HepG2 (cell line): ENCODE measurements at regions not wholly inside any gene's neighbourhood (a gene's known extent, or its start where the extent isn't known, plus 50 kb on each side); places are given as distances from the start of the nearest gene placed in this dataset.

Source experiments
- ATAC-seq: fragments of 200-7000 bp; cut with Tn5 transposase; 3 replicates; pipeline ENCODE4 v1.9.1; 2020; ENCODE audit warnings: mild to moderate bottlenecking, moderate library complexity
- BruUV-seq: library from RNA; stranded (reverse); fragments of 400-500 nt; replicated peaks from 2 replicates; lab custom pipeline; 2021; lab: Mats Ljungman, UMichigan
- CTCF ChIA-PET: fragments of 300-600 bp; formaldehyde crosslinking; extraction: SDS; loops from one replicate; lab custom pipeline; 2021; ENCODE audit warnings: low total read pairs, inconsistent platforms, low intra/inter-chr PET ratio; lab: Yijun Ruan, JAX
- POLR2A ChIA-PET: fragments of 350-600 bp; sonication (Branson Sonifier 250); formaldehyde crosslinking; loops from one replicate; lab custom pipeline; 2020; ENCODE audit warnings: antibody characterized with exemption, inconsistent platforms; lab: Yijun Ruan, JAX
- DNase-seq: peaks from one replicate; pipeline ENCODE4 v3.0.0-alpha.2; 2015; ENCODE audit warnings: low spot score
- FAIRE-seq: peaks from 3 replicates; lab custom pipeline; 2011; peaks lifted over from hg19 to GRCh38; lab: Jason Lieb, UNC
- H2AFZ ChIP-seq: one replicate; pipeline ENCODE4 v1.6.1; 2011; ENCODE audit warnings: low read length, inconsistent platforms
- H3K27ac ChIP-seq: fragments of 300-600 bp; 3 replicates; pipeline ENCODE4 v1.8.0; 2011; ENCODE audit warnings: mixed run types, mild to moderate bottlenecking, mixed read lengths, low read length, inconsistent platforms; ENCODE audit not compliant: insufficient read depth; ENCODE audit errors: extremely low read length
- H3K27me3 ChIP-seq, 2 experiments: fragments of 200-600 bp in 1 of 2; 2 replicates in 1 of 2; 3 replicates in 1 of 2; pipeline versions ENCODE4 v1.6.0 to v1.8.0; 2011; ENCODE audit warnings: low read length in 2 of 2, mild to moderate bottlenecking in 2 of 2, moderate library complexity in 2 of 2, inconsistent platforms in 1 of 2; ENCODE audit not compliant: insufficient read depth in 2 of 2, control insufficient read depth in 1 of 2
- H3K36me3 ChIP-seq, 2 experiments: fragments of 200-600 bp in 1 of 2; replicated peaks in 1 of 2; 2 replicates in 1 of 2; 3 replicates in 1 of 2; pipeline versions ENCODE4 v1.5.1 to v1.8.0; 2011; ENCODE audit warnings: low read length in 2 of 2, inconsistent platforms in 1 of 2; ENCODE audit not compliant: insufficient read depth in 2 of 2, control insufficient read depth in 1 of 2
- H3K4me1 ChIP-seq: 2 replicates; pipeline ENCODE4 v1.5.1; 2012; ENCODE audit warnings: low read length, inconsistent platforms; ENCODE audit not compliant: insufficient read depth
- H3K4me2 ChIP-seq: 2 replicates; pipeline ENCODE4 v1.6.0; 2011; ENCODE audit warnings: low read depth, low read length, inconsistent platforms
- H3K4me3 ChIP-seq, 3 experiments: fragments of 200-600 bp in 1 of 3; sonication (generic), shearing (Covaris generic) in 1 of 3; replicated peaks in 1 of 3; 2 replicates each; pipeline ENCODE4 v1.5.1; 2011 to 2016; ENCODE audit warnings: low read length in 3 of 3, inconsistent platforms in 2 of 3, low read depth in 2 of 3, mild to moderate bottlenecking in 2 of 3, control low read depth in 1 of 3, mixed read lengths in 1 of 3; ENCODE audit not compliant: insufficient read depth in 1 of 3
- H3K79me2 ChIP-seq: one replicate; pipeline ENCODE4 v1.6.1; 2011; ENCODE audit warnings: low read length, inconsistent platforms; ENCODE audit not compliant: insufficient read depth
- H3K9ac ChIP-seq: 2 replicates; pipeline ENCODE4 v1.6.0; 2011; ENCODE audit warnings: mild to moderate bottlenecking, low read depth, low read length, inconsistent platforms; ENCODE audit not compliant: insufficient read depth
- H3K9me3 ChIP-seq: 2 replicates; pipeline ENCODE4 v1.5.1; 2012; ENCODE audit warnings: mild to moderate bottlenecking, low read length
- H4K20me1 ChIP-seq: 2 replicates; pipeline ENCODE4 v1.6.0; 2011; ENCODE audit warnings: inconsistent platforms, mild to moderate bottlenecking, low read length, moderate library complexity; ENCODE audit not compliant: insufficient read depth
- ASH2L ChIP-seq: fragments of 300-600, 200-600 bp; sonication (generic); IDR thresholded peaks from 2 replicates; pipeline ENCODE4 v1.7.0; 2017; ENCODE audit warnings: low read depth, mild to moderate bottlenecking, moderate library complexity, mixed read lengths, low read length; ENCODE audit not compliant: insufficient read length
- MAFF ChIP-seq: IDR thresholded peaks from 2 replicates; pipeline ENCODE4 v1.6.1; 2011; ENCODE audit warnings: low read depth, low read length, improper control_type of control experiment
- MAFK ChIP-seq, 2 experiments: IDR thresholded peaks in 1 of 2; conservative IDR thresholded peaks in 1 of 2; 2 replicates each; pipeline ENCODE4 v1.6.1; 2011; ENCODE audit warnings: improper control_type of control experiment in 2 of 2, low read length in 2 of 2
- NFE2 ChIP-seq: sonication (generic); formaldehyde crosslinking; IDR thresholded peaks from 2 replicates; pipeline ENCODE4 v1.4.0; 2020; ENCODE audit warnings: missing genetic modification reagents
- NFE2L2 ChIP-seq: fragments of 150-350 bp; IDR thresholded peaks from 2 replicates; pipeline ENCODE4 v1.6.1; 2014; ENCODE audit warnings: low read length
- PHF20 ChIP-seq: sonication (generic); formaldehyde crosslinking; IDR thresholded peaks from 2 replicates; pipeline ENCODE4 v1.5.0; 2020; ENCODE audit warnings: mild to moderate bottlenecking, missing genetic modification reagents
- POLR2G ChIP-seq: fragments of 200-400 bp; formaldehyde crosslinking; IDR thresholded peaks from 2 replicates; pipeline ENCODE4 v1.6.1; 2018; ENCODE audit warnings: mild to moderate bottlenecking, low read depth, low read length, moderate library complexity
- PPARG ChIP-seq: conservative IDR thresholded peaks from 2 replicates; pipeline ENCODE4 v1.6.1; 2016; ENCODE audit warnings: missing biosample characterization, missing genetic modification reagents
- RXRA ChIP-seq: sonication (generic); formaldehyde crosslinking; IDR thresholded peaks from 2 replicates; pipeline ENCODE4 v1.5.1; 2020; ENCODE audit warnings: missing genetic modification reagents
- STAT5B ChIP-seq: sonication (generic); formaldehyde crosslinking; IDR thresholded peaks from 2 replicates; pipeline ENCODE4 v1.4.0; 2020; ENCODE audit warnings: missing genetic modification reagents
- ZBTB1 ChIP-seq: sonication (generic); formaldehyde crosslinking; IDR thresholded peaks from 2 replicates; pipeline ENCODE4 v1.4.0; 2020; ENCODE audit warnings: missing genetic modification reagents, borderline replicate concordance
- ZNF251 ChIP-seq: sonication (generic); formaldehyde crosslinking; IDR thresholded peaks from 2 replicates; pipeline ENCODE4 v1.9.0; 2021; ENCODE audit warnings: mild to moderate bottlenecking, missing genetic modification reagents
- ZNF644 ChIP-seq: IDR thresholded peaks from 2 replicates; pipeline ENCODE4 v1.6.1; 2016; ENCODE audit warnings: low read depth
- WGBS: methylation state at CpG from one replicate; pipeline ENCODE4 v1.1.6; 2017; ENCODE audit warnings: low lambda C conversion rate; 5-methylcytosine and 5-hydroxymethylcytosine counted together
- in situ Hi-C: cut with HindIII; loops from 2 replicates; pipeline ENCODE4 v1.10.0; 2017; ENCODE audit warnings: low pct_unique_long_range_greater_than_20kb; ENCODE audit not compliant: extremely low pct_ligation_motif_present
- intact Hi-C: fragments of 100-400 bp; cut with micrococcal nuclease; formaldehyde crosslinking; loops from one replicate; pipeline ENCODE4 v1.10.0; 2022; ENCODE audit not compliant: unreplicated experiment

DNA sequence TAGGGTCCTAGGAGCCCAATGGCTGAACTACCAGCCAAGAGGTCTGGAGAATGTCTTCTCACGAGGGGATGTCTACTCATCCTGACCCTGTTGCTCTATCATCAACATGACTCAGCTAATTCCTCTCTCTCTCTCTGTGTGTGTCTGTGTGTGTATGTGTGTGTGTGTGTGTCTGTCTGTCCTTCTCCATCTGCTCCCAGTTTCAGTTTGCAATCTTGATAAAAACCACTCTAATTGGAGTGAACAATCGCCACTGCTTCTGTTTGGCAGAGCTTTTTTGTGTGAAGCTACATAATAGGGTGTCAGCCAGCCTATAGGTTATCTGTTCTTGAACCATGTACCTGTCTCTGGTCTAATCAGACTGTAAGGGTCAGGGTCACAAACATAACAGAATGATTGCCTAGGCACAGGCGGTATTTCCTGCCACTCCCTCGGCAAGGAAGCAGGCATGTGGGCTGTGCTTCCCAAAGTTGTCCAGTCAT is 219.8 kb downstream of the SH3BP4 start:
- in situ Hi-C loops: no loop called here
- H4K20me1 ChIP-seq: no peaks in the 10 kb centered on the region
- WGBS: 0% methylated on average over 4 of the region's 4 CpGs
- no peak overlapping the region for H3K9ac ChIP-seq
- no peak overlapping the region for H2AFZ ChIP-seq
- H3K4me2 ChIP-seq: no peak overlapping the region
- ChIA-PET CTCF (no interaction called here), POLR2A (no interaction called here)
- H3K27me3 ChIP-seq: peaks cover 0 to 8% of the 10 kb centered on the region in 2 experiments
- intact Hi-C loops: no loop called here
- DNase-seq (no peak), ATAC-seq (no peak; the same call in 2 of the 3 replicates)
- no peaks in the 10 kb centered on the region for H3K36me3 ChIP-seq
- H3K4me1 ChIP-seq: peaks cover 12% of the 10 kb centered on the region
- H3K4me3 ChIP-seq: no peak overlapping the region
- no peak for TF ChIP-seq ZNF644 (CRISPR knock-in tag)
- peak; percentile 69; the same call in 1 of the 2 replicates for TF ChIP-seq MAFF
- peak; percentile 44; the same call in 1 of the 2 replicates for TF ChIP-seq NFE2 (CRISPR knock-in tag)
- TF ChIP-seq PPARG (CRISPR knock-in tag): no peak
- TF ChIP-seq NFE2L2: peak; percentile 92
- TF ChIP-seq MAFK (conservative IDR thresholded peaks at IDR 0.05 in 1 of 2, IDR thresholded peaks at IDR 0.05 in 1 of 2; ENCODE audit: low read length in 2 of 2): peak; percentile 69 to 71
- TF ChIP-seq, all 625 proteins: peak for 4
- peak; percentile 78 for FAIRE-seq
- H3K79me2 ChIP-seq: no peaks in the 10 kb centered on the region
- H3K9me3 ChIP-seq: no peaks in the 10 kb centered on the region
- BruUV-seq: no TSS peak
- H3K27ac ChIP-seq: no peak overlapping the region

DNA sequence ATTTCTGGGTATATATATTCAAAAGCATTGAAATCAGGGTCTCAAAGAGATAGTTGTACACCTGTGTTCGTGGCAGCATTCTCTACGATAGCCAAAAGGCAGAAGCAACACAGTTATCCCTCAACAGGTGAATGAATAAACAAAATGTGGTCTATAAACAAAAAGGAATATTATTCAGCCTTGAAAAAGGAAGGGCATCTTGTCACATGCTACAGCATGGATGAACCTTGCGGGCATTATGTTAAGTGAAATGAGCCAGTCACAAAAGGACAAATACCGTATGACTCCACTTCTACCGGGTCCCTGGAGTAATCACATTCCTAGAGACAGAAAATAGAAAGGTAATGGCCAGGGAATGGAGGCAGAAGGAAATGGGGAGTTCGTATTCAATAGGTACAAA is 228.8 kb downstream of the SH3BP4 start:
- POLR2A ChIA-PET: no interaction called here
- FAIRE-seq (no peak), DNase-seq (no peak), ATAC-seq (no peak)
- no peak overlapping the region for H2AFZ ChIP-seq
- in situ Hi-C loops (no loop called here), intact Hi-C loops (no loop called here)
- H3K27me3 ChIP-seq: peaks cover 0 to 21% of the 10 kb centered on the region in 2 experiments; a peak in 2 of 5 replicates
- CTCF ChIA-PET: no interaction called here
- H3K4me2 ChIP-seq: no peak overlapping the region
- H3K9ac ChIP-seq: no peak overlapping the region
- no peaks in the 10 kb centered on the region for H3K79me2 ChIP-seq
- no TSS peak for BruUV-seq
- H3K4me3 ChIP-seq: no peak overlapping the region
- H3K27ac ChIP-seq: no peak overlapping the region
- no peaks in the 10 kb centered on the region for H3K4me1 ChIP-seq
- H4K20me1 ChIP-seq: no peaks in the 10 kb centered on the region
- WGBS: 28% methylated on average over 6 of the region's 6 CpGs
- TF ChIP-seq ZBTB1 (CRISPR knock-in tag) (no peak), ASH2L (no peak), RXRA (CRISPR knock-in tag) (no peak), PHF20 (CRISPR knock-in tag) (no peak), POLR2G (no peak), ZNF251 (CRISPR knock-in tag) (no peak), STAT5B (CRISPR knock-in tag) (no peak)
- no peaks in the 10 kb centered on the region for H3K36me3 ChIP-seq
- no peaks in the 10 kb centered on the region for H3K9me3 ChIP-seq
